ENCODE measurements at regions not wholly inside any gene's neighbourhood (a gene's known extent, or its start where the extent isn't known, plus 50 kb on each side); places are given as distances from the start of the nearest gene placed in this dataset.

- TF ChIP-seq POLR2AphosphoS5 (IDR thresholded peaks at IDR 0.05; ENCODE audit: borderline replicate concordance, low read depth, low read length) (no peak), EZH2 (IDR thresholded peaks at IDR 0.05) (no peak)
These were observed 205.6 kb downstream of the FRK start for GRCh38 chr6:115854866-115855665.

Data from SK-N-MC (cell line).